HCT116 (cell line): ENCODE measurements at regions not wholly inside any gene's neighbourhood (a gene's known extent, or its start where the extent isn't known, plus 50 kb on each side); places are given as distances from the start of the nearest gene placed in this dataset.

Experiments
- ATAC-seq: fragments of 200-7000 bp; cut with Tn5 transposase; 2 replicates; pipeline ENCODE4 v1.9.1; 2020; ENCODE audit warnings: mild to moderate bottlenecking, moderate library complexity
- BruUV-seq: library from RNA; stranded (reverse); fragments of 400-500 nt; replicated peaks from 2 replicates; lab custom pipeline; 2021; lab: Mats Ljungman, UMichigan
- CTCF ChIA-PET: fragments of 300-600 bp; sonication (Branson Sonifier 250); formaldehyde crosslinking; loops from one replicate; lab custom pipeline; 2021; ENCODE audit warnings: antibody characterized with exemption; lab: Charles Lee
- POLR2A ChIA-PET: fragments of 300-600, 350-600 bp; sonication (Branson Sonifier 250); formaldehyde crosslinking; loops from one replicate; lab custom pipeline; 2021; ENCODE audit warnings: antibody characterized with exemption; lab: Charles Lee
- RAD21 ChIA-PET, 2 experiments: fragments of 300-600 bp; sonication (Branson Sonifier 250); formaldehyde crosslinking; loops; one replicate each; lab custom pipeline; 2023; ENCODE audit warnings: low total read pairs in 2 of 2; ENCODE audit not compliant: uncharacterized antibody in 2 of 2, unreplicated experiment in 2 of 2, low non-redundant PET in 1 of 2; lab: Charles Lee
- DNase-seq: peaks from one replicate; pipeline ENCODE4 v3.0.0-alpha.2; 2010; ENCODE audit warnings: low read depth, low spot score
- H2AFZ ChIP-seq: fragments of 200-600 bp; shearing (Covaris generic), sonication (generic); 2 replicates; pipeline ENCODE4 v1.6.1; 2017; ENCODE audit warnings: low read depth, mixed run types, mixed read lengths, antibody characterized with exemption, low read length; ENCODE audit not compliant: poor library complexity, severe bottlenecking
- H3K27ac ChIP-seq: 2 replicates; pipeline ENCODE4 v1.5.1; 2012; ENCODE audit warnings: low read depth, low read length
- H3K27me3 ChIP-seq: fragments of 200-600 bp; sonication (generic); 2 replicates; pipeline ENCODE4 v1.6.1; 2016; ENCODE audit warnings: mixed run types, low read length, mixed read lengths; ENCODE audit not compliant: insufficient read depth
- H3K36me3 ChIP-seq, 2 experiments: fragments of 200-500 bp in 1 of 2; fragments of 200-600 bp in 1 of 2; sonication (Bioruptor generic) in 1 of 2; sonication (generic) in 1 of 2; 2 replicates each; pipeline versions ENCODE4 v1.5.1 to v1.6.1; 2014 to 2016; ENCODE audit warnings: low read length in 2 of 2, inconsistent platforms in 1 of 2, mixed read lengths in 1 of 2, mixed run types in 1 of 2; ENCODE audit not compliant: insufficient read depth in 2 of 2, control insufficient read depth in 1 of 2
- H3K4me1 ChIP-seq, 2 experiments: fragments of 200-600 bp in 1 of 2; sonication (generic) in 1 of 2; 2 replicates each; pipeline versions ENCODE4 v1.5.1 to v1.6.1; 2012 to 2017; ENCODE audit warnings: low read length in 2 of 2, inconsistent platforms in 1 of 2, mild to moderate bottlenecking in 1 of 2, mixed read lengths in 1 of 2, mixed run types in 1 of 2, moderate library complexity in 1 of 2; ENCODE audit not compliant: insufficient read depth in 2 of 2, control insufficient read depth in 1 of 2
- H3K4me2 ChIP-seq: fragments of 200-600 bp; sonication (generic); 2 replicates; pipeline ENCODE4 v1.6.1; 2017; ENCODE audit warnings: mixed run types, low read length, mixed read lengths
- H3K4me3 ChIP-seq, 2 experiments: fragments of 200-600 bp in 1 of 2; sonication (generic) in 1 of 2; replicated peaks in 1 of 2; 2 replicates each; pipeline ENCODE4 v1.5.1; 2011 to 2016; ENCODE audit warnings: low read length in 2 of 2, control low read depth in 1 of 2, low read depth in 1 of 2, mild to moderate bottlenecking in 1 of 2, mixed read lengths in 1 of 2, mixed run types in 1 of 2
- H3K79me2 ChIP-seq: fragments of 200-600 bp; sonication (generic); 2 replicates; pipeline ENCODE4 v1.6.1; 2017; ENCODE audit warnings: mild to moderate bottlenecking, mixed run types, low read length, moderate library complexity, mixed read lengths; ENCODE audit not compliant: insufficient read depth
- H3K9ac ChIP-seq: fragments of 200-600 bp; sonication (generic); 2 replicates; pipeline ENCODE4 v1.6.1; 2016; ENCODE audit warnings: low read length, mixed read lengths
- H3K9me2 ChIP-seq: fragments of 200-600 bp; sonication (generic), shearing (Covaris generic); 2 replicates; pipeline ENCODE4 v1.6.1; 2017; ENCODE audit warnings: mixed run types, mild to moderate bottlenecking, moderate library complexity; ENCODE audit not compliant: insufficient read depth
- H3K9me3 ChIP-seq, 2 experiments: fragments of 200-500 bp in 1 of 2; fragments of 200-600 bp in 1 of 2; sonication (Bioruptor generic) in 1 of 2; sonication (generic) in 1 of 2; 2 replicates each; pipeline ENCODE4 v1.6.1; 2014 to 2017; ENCODE audit warnings: low read length in 2 of 2, mixed read lengths in 2 of 2, inconsistent platforms in 1 of 2, low read depth in 1 of 2, mild to moderate bottlenecking in 1 of 2, mixed run types in 1 of 2, moderate library complexity in 1 of 2; ENCODE audit not compliant: control insufficient read depth in 1 of 2, insufficient read depth in 1 of 2
- H4K20me1 ChIP-seq: fragments of 200-600 bp; sonication (generic), shearing (Covaris generic); 2 replicates; pipeline ENCODE4 v1.6.1; 2017; ENCODE audit warnings: mixed run types, mild to moderate bottlenecking, moderate library complexity; ENCODE audit not compliant: insufficient read depth
- CBX3 ChIP-seq: IDR thresholded peaks from 2 replicates; pipeline ENCODE4 v1.6.1; 2012; ENCODE audit warnings: low read depth
- CEBPB ChIP-seq: IDR thresholded peaks from 2 replicates; pipeline ENCODE4 v1.6.1; 2012; ENCODE audit warnings: low read depth
- ELF1 ChIP-seq: IDR thresholded peaks from 2 replicates; pipeline ENCODE4 v1.6.1; 2012; ENCODE audit warnings: low read depth, borderline replicate concordance
- EZH2 ChIP-seq: fragments of 200-600 bp; sonication (generic); IDR thresholded peaks from 2 replicates; pipeline ENCODE4 v1.6.1; 2017; ENCODE audit warnings: antibody characterized with exemption, mixed run types
- EZH2phosphoT487 ChIP-seq: fragments of 200-600 bp; IDR thresholded peaks from 2 replicates; pipeline ENCODE4 v1.6.1; 2018; ENCODE audit warnings: antibody characterized with exemption, borderline replicate concordance
- FOSL1 ChIP-seq: IDR thresholded peaks from 2 replicates; pipeline ENCODE4 v1.6.1; 2012; ENCODE audit warnings: low read depth
- JUND ChIP-seq: IDR thresholded peaks from 2 replicates; pipeline ENCODE4 v1.6.1; 2012
- POLR2A ChIP-seq: IDR thresholded peaks from 2 replicates; pipeline ENCODE4 v1.7.0; 2011; ENCODE audit warnings: borderline replicate concordance; ENCODE audit not compliant: insufficient read depth, insufficient read length; ENCODE audit errors: extremely low read depth
- POLR2AphosphoS5 ChIP-seq: IDR thresholded peaks from 2 replicates; pipeline ENCODE4 v1.6.1; 2011; ENCODE audit warnings: mild to moderate bottlenecking, low read depth, low read length, moderate library complexity
- RAD21 ChIP-seq: IDR thresholded peaks from 2 replicates; pipeline ENCODE4 v1.6.1; 2012; ENCODE audit warnings: low read depth, mild to moderate bottlenecking
- SIN3A ChIP-seq: IDR thresholded peaks from 2 replicates; pipeline ENCODE4 v1.6.1; 2012; ENCODE audit warnings: low read depth
- SP1 ChIP-seq: IDR thresholded peaks from 2 replicates; pipeline ENCODE4 v1.6.1; 2012; ENCODE audit warnings: low read depth
- TCF7L2 ChIP-seq: IDR thresholded peaks from 2 replicates; pipeline ENCODE4 v1.7.0; 2011; ENCODE audit warnings: borderline replicate concordance, inconsistent platforms; ENCODE audit not compliant: insufficient read depth, insufficient read length; ENCODE audit errors: extremely low read depth
- YY1 ChIP-seq: IDR thresholded peaks from 2 replicates; pipeline ENCODE4 v1.6.1; 2011; ENCODE audit warnings: low read length, low read depth, moderate library complexity, mild to moderate bottlenecking; ENCODE audit not compliant: insufficient replicate concordance; ENCODE audit errors: extremely low read depth
- ZFX ChIP-seq: fragments of 450-650 bp; IDR thresholded peaks from 2 replicates; pipeline ENCODE4 v1.6.1; 2017
- ZNF274 ChIP-seq: fragments of 200-500 bp; sonication (Bioruptor generic); IDR thresholded peaks from 2 replicates; pipeline ENCODE4 v1.6.1; 2014; ENCODE audit warnings: mild to moderate bottlenecking, low read depth, low read length, inconsistent platforms
- intact Hi-C: fragments of 100-400 bp; cut with micrococcal nuclease; formaldehyde crosslinking; loops from 2 replicates; pipeline ENCODE4 v1.10.0; 2022
- TF ChIP-seq, protein P1 (sequence below): IDR thresholded peaks from 2 replicates; pipeline ENCODE4 v1.6.1; 2012
- TF ChIP-seq, protein P2 (sequence below): IDR thresholded peaks from 2 replicates; pipeline ENCODE4 v1.6.1; 2011; ENCODE audit warnings: mild to moderate bottlenecking, low read length, moderate library complexity; ENCODE audit not compliant: insufficient replicate concordance; ENCODE audit errors: extremely low read depth

DNA sequence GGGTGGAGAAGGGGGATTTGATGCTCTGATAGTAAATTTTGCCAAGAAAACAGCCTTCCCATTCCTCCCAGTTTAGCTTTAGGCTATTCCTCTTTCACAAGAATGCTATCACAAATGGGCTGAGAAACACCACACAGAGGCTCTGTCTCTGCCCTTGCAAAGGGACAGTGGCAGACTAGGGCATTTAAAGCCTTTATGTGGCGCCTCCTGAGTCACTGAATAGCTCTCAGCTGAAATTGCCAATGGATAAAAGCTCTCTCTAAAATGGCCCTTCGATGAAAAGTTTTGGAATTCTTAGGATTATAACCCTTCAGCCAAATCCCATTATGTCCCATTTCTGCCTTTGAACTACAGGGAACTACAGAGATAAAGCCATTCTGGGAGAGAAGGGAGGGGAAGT, 1000.4 kb downstream of the ADGRL2 start:
- Histone ChIP-seq H2AFZ (no peak overlapping the region), H3K27ac (no peak overlapping the region), H3K9me3 (peaks cover 0 to 4% of the 10 kb centered on the region in 2 experiments; a peak in 1 of 4 replicates), H3K4me1 (no peaks in the 10 kb centered on the region), H3K9ac (no peak overlapping the region), H4K20me1 (no peaks in the 10 kb centered on the region), H3K36me3 (no peaks in the 10 kb centered on the region), H3K27me3 (no peaks in the 10 kb centered on the region), H3K4me2 (no peak overlapping the region), H3K4me3 (no peak overlapping the region), H3K79me2 (no peaks in the 10 kb centered on the region), H3K9me2 (no peaks in the 10 kb centered on the region)
- ATAC-seq = no peak
- TF ChIP-seq FOSL1 (no peak), ZFX (no peak), ZNF274 (no peak), CEBPB (no peak), RAD21 (no peak), POLR2AphosphoS5 (no peak), POLR2A (no peak), SIN3A (no peak), CBX3 (no peak), ELF1 (no peak), JUND (no peak), SP1 (no peak), YY1 (no peak), EZH2phosphoT487 (no peak), EZH2 (no peak), TCF7L2 (no peak)
- TF ChIP-seq, protein P1, sequence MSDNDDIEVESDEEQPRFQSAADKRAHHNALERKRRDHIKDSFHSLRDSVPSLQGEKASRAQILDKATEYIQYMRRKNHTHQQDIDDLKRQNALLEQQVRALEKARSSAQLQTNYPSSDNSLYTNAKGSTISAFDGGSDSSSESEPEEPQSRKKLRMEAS = no peak
- TF ChIP-seq, protein P2, sequence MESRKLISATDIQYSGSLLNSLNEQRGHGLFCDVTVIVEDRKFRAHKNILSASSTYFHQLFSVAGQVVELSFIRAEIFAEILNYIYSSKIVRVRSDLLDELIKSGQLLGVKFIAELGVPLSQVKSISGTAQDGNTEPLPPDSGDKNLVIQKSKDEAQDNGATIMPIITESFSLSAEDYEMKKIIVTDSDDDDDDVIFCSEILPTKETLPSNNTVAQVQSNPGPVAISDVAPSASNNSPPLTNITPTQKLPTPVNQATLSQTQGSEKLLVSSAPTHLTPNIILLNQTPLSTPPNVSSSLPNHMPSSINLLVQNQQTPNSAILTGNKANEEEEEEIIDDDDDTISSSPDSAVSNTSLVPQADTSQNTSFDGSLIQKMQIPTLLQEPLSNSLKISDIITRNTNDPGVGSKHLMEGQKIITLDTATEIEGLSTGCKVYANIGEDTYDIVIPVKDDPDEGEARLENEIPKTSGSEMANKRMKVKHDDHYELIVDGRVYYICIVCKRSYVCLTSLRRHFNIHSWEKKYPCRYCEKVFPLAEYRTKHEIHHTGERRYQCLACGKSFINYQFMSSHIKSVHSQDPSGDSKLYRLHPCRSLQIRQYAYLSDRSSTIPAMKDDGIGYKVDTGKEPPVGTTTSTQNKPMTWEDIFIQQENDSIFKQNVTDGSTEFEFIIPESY = no peak
- RAD21 ChIA-PET = no interaction called here
- intact Hi-C loops = no loop called here
- no peak for DNase-seq
- POLR2A ChIA-PET = no interaction called here
- BruUV-seq = no TSS peak
- CTCF ChIA-PET = no interaction called here
